Fibroblast of lung (primary cell): ENCODE measurements at regions not wholly inside any gene's neighbourhood (a gene's known extent, or its start where the extent isn't known, plus 50 kb on each side); places are given as distances from the start of the nearest gene placed in this dataset.

ENCODE experiments used
- DNase-seq, 2 donors: peaks; one replicate each; pipeline versions ENCODE4 v3.0.0 to v3.0.0-alpha.2; 2010; ENCODE audit warnings: low read depth in 2 of 2
- H2AFZ ChIP-seq: 2 replicates; pipeline ENCODE4 v1.5.1; 2012; ENCODE audit warnings: low read length, control low read depth, inconsistent platforms
- H3K27ac ChIP-seq: 2 replicates; pipeline ENCODE4 v1.5.1; 2011; ENCODE audit warnings: low read length, control low read depth; ENCODE audit not compliant: insufficient read depth
- H3K27me3 ChIP-seq: 2 replicates; pipeline ENCODE4 v1.5.1; 2011; ENCODE audit warnings: mild to moderate bottlenecking, low read length; ENCODE audit not compliant: control insufficient read depth, insufficient read depth
- H3K36me3 ChIP-seq: 2 replicates; pipeline ENCODE4 v1.5.1; 2011; ENCODE audit warnings: low read length; ENCODE audit not compliant: control insufficient read depth, insufficient read depth
- H3K4me1 ChIP-seq: 2 replicates; pipeline ENCODE4 v1.5.1; 2011; ENCODE audit warnings: low read length; ENCODE audit not compliant: control insufficient read depth, insufficient read depth; ENCODE audit errors: extremely low read depth
- H3K4me2 ChIP-seq: 2 replicates; pipeline ENCODE4 v1.5.1; 2011; ENCODE audit warnings: low read length, control low read depth; ENCODE audit not compliant: insufficient read depth; ENCODE audit errors: extremely low read depth
- H3K4me3 ChIP-seq, 4 experiments: fragments of 200-600 bp in 1 of 4; sonication (generic) in 1 of 4; replicated peaks in 1 of 4; 2 replicates each; pipeline ENCODE4 v1.5.1; 2011 to 2016; ENCODE audit warnings: low read length in 4 of 4, low read depth in 3 of 4, mild to moderate bottlenecking in 3 of 4, control low read depth in 2 of 4, inconsistent platforms in 1 of 4, mixed read lengths in 1 of 4; ENCODE audit not compliant: insufficient read depth in 1 of 4; ENCODE audit errors: control extremely low read depth in 1 of 4
- H3K79me2 ChIP-seq: 2 replicates; pipeline ENCODE4 v1.5.1; 2012; ENCODE audit warnings: mild to moderate bottlenecking, low read length, inconsistent platforms; ENCODE audit not compliant: control insufficient read depth, insufficient read depth
- H3K9ac ChIP-seq: 2 replicates; pipeline ENCODE4 v1.5.1; 2011; ENCODE audit warnings: mild to moderate bottlenecking, low read length, control low read depth; ENCODE audit not compliant: insufficient read depth
- H3K9me3 ChIP-seq: 2 replicates; pipeline ENCODE4 v1.5.1; 2012; ENCODE audit warnings: low read depth, low read length; ENCODE audit not compliant: control insufficient read depth, insufficient read depth
- H4K20me1 ChIP-seq: 2 replicates; pipeline ENCODE4 v1.5.1; 2011; ENCODE audit warnings: low read length; ENCODE audit not compliant: control insufficient read depth, insufficient read depth; ENCODE audit errors: extremely low read depth
- CTCF ChIP-seq, 2 donors: IDR thresholded peaks in 1 of 2; conservative IDR thresholded peaks in 1 of 2; 1 replicate in 1 of 2; 2 replicates in 1 of 2; pipeline ENCODE4 v1.5.1; 2011 to 2012; ENCODE audit warnings: low read length in 2 of 2, control low read depth in 1 of 2, inconsistent platforms in 1 of 2, low read depth in 1 of 2, mild to moderate bottlenecking in 1 of 2
- EZH2 ChIP-seq: IDR thresholded peaks from 2 replicates; pipeline ENCODE4 v1.5.1; 2012; ENCODE audit warnings: low read length, control low read depth, mild to moderate bottlenecking; ENCODE audit errors: missing control alignments

- Histone ChIP-seq H4K20me1 (no peaks in the 10 kb centered on the region), H2AFZ (no peak overlapping the region), H3K27me3 (no peaks in the 10 kb centered on the region), H3K79me2 (no peaks in the 10 kb centered on the region), H3K9ac (no peak overlapping the region), H3K27ac (no peak overlapping the region), H3K4me3 (no peak overlapping the region), H3K36me3 (no peaks in the 10 kb centered on the region), H3K4me2 (no peak overlapping the region), H3K9me3 (no peaks in the 10 kb centered on the region), H3K4me1 (no peaks in the 10 kb centered on the region)
- TF ChIP-seq EZH2 (no peak), CTCF (conservative IDR thresholded peaks at IDR 0.05 in 1 of 2, IDR thresholded peaks at IDR 0.05 in 1 of 2; ENCODE audit: low read depth in 1 of 2, low read length in 2 of 2) (no peak)
- no peak for DNase-seq
Observed at GRCh38 chr12:41731691-41732090, 413.0 kb downstream of the GXYLT1 start.

- no peaks in the 10 kb centered on the region for H4K20me1 ChIP-seq
- no peak for DNase-seq
- H3K4me3 ChIP-seq, result no peak overlapping the region
- no peak overlapping the region for H2AFZ ChIP-seq
- TF ChIP-seq CTCF (conservative IDR thresholded peaks at IDR 0.05 in 1 of 2, IDR thresholded peaks at IDR 0.05 in 1 of 2; ENCODE audit: low read depth in 1 of 2, low read length in 2 of 2) (no peak), EZH2 (no peak)
- no peaks in the 10 kb centered on the region for H3K79me2 ChIP-seq
- no peaks in the 10 kb centered on the region for H3K36me3 ChIP-seq
- no peaks in the 10 kb centered on the region for H3K4me1 ChIP-seq
- H3K27me3 ChIP-seq, result no peaks in the 10 kb centered on the region
- no peak overlapping the region for H3K4me2 ChIP-seq
- H3K9ac ChIP-seq, result no peak overlapping the region
- H3K27ac ChIP-seq, result no peak overlapping the region
- H3K9me3 ChIP-seq, result no peaks in the 10 kb centered on the region
Observed at GRCh38 chr12:41731061-41731460, 413.6 kb downstream of the GXYLT1 start.

GRCh38 chr12:41724216-41724615 lies 420.5 kb downstream of the GXYLT1 start:
- no peak overlapping the region for H2AFZ ChIP-seq
- no peaks in the 10 kb centered on the region for H3K4me1 ChIP-seq
- no peaks in the 10 kb centered on the region for H4K20me1 ChIP-seq
- H3K79me2 ChIP-seq, result no peaks in the 10 kb centered on the region
- no peaks in the 10 kb centered on the region for H3K9me3 ChIP-seq
- no peaks in the 10 kb centered on the region for H3K36me3 ChIP-seq
- H3K4me3 ChIP-seq, result no peak overlapping the region
- H3K4me2 ChIP-seq, result no peak overlapping the region
- H3K27ac ChIP-seq, result no peak overlapping the region
- TF ChIP-seq CTCF (conservative IDR thresholded peaks at IDR 0.05 in 1 of 2, IDR thresholded peaks at IDR 0.05 in 1 of 2; ENCODE audit: low read depth in 1 of 2, low read length in 2 of 2) (no peak), EZH2 (no peak)
- no peak for DNase-seq
- no peak overlapping the region for H3K9ac ChIP-seq
- H3K27me3 ChIP-seq, result no peaks in the 10 kb centered on the region
